H1 (cell line): ENCODE measurements at regions not wholly inside any gene's neighbourhood (a gene's known extent, or its start where the extent isn't known, plus 50 kb on each side); places are given as distances from the start of the nearest gene placed in this dataset.

Experiments used
- CTCF ChIA-PET: fragments of 300-600 bp; sonication (Branson Sonifier 250); formaldehyde crosslinking; loops from one replicate; lab custom pipeline; 2021; ENCODE audit not compliant: partially characterized antibody; lab: Charles Lee
- POLR2A ChIA-PET: fragments of 300-600 bp; sonication (Branson Sonifier 250); formaldehyde crosslinking; loops from one replicate; lab custom pipeline; 2021; ENCODE audit warnings: inconsistent platforms; ENCODE audit not compliant: partially characterized antibody; lab: Charles Lee
- DNase-seq, 2 experiments: peaks; one replicate each; pipeline versions ENCODE4 v3.0.0 to v3.0.0-alpha.2; 2010 to 2022; ENCODE audit warnings: low spot score in 2 of 2, low read depth in 1 of 2, mixed read lengths in 1 of 2
- FAIRE-seq: peaks from 2 replicates; lab custom pipeline; 2011; peaks lifted over from hg19 to GRCh38; lab: Jason Lieb, UNC
- H2AFZ ChIP-seq: 2 replicates; pipeline ENCODE4 v1.8.1; 2012; ENCODE audit warnings: low read length, inconsistent platforms
- H2AK5ac ChIP-seq: 2 replicates; pipeline ENCODE4 v1.6.1; 2013; ENCODE audit warnings: low read depth, low read length
- H2BK120ac ChIP-seq: replicated peaks from 2 replicates; pipeline ENCODE3; 2013; ENCODE audit warnings: low read depth, low read length, inconsistent platforms
- H2BK12ac ChIP-seq: 2 replicates; pipeline ENCODE4 v1.6.1; 2013; ENCODE audit warnings: low read depth, low read length
- H2BK15ac ChIP-seq: 2 replicates; pipeline ENCODE4 v1.6.1; 2013; ENCODE audit warnings: low read length
- H2BK20ac ChIP-seq: 2 replicates; pipeline ENCODE4 v1.6.1; 2013; ENCODE audit warnings: low read length
- H2BK5ac ChIP-seq: 2 replicates; pipeline ENCODE4 v1.6.1; 2013; ENCODE audit warnings: low read depth, low read length
- H3K14ac ChIP-seq: 2 replicates; pipeline ENCODE4 v1.6.1; 2013; ENCODE audit warnings: inconsistent platforms; ENCODE audit not compliant: insufficient read length
- H3K18ac ChIP-seq: 2 replicates; pipeline ENCODE4 v1.6.1; 2013; ENCODE audit warnings: low read length; ENCODE audit errors: extremely low read depth
- H3K23ac ChIP-seq: 2 replicates; pipeline ENCODE4 v1.6.1; 2013; ENCODE audit warnings: inconsistent platforms; ENCODE audit not compliant: insufficient read length
- H3K23me2 ChIP-seq: 2 replicates; pipeline ENCODE4 v1.6.1; 2013; ENCODE audit warnings: low read depth, low read length
- H3K27ac ChIP-seq: 2 replicates; pipeline ENCODE4 v1.6.1; 2011; ENCODE audit warnings: low read depth, low read length, inconsistent platforms
- H3K27me3 ChIP-seq, 4 experiments: replicated peaks in 1 of 4; 1 replicate in 1 of 4; 2 replicates in 3 of 4; pipeline versions ENCODE4 v1.6.1 to v1.8.1; 2011 to 2013; ENCODE audit warnings: low read length in 3 of 4, mild to moderate bottlenecking in 3 of 4, inconsistent platforms in 2 of 4, mixed read lengths in 2 of 4, moderate library complexity in 1 of 4; ENCODE audit not compliant: control insufficient read depth in 3 of 4, insufficient read depth in 3 of 4; ENCODE audit errors: extremely low read depth in 1 of 4
- H3K36me3 ChIP-seq, 4 experiments: 2 replicates each; pipeline versions ENCODE4 v1.6.1 to v1.8.1; 2011 to 2013; ENCODE audit warnings: mild to moderate bottlenecking in 4 of 4, low read length in 3 of 4, moderate library complexity in 2 of 4, control low read depth in 1 of 4, inconsistent platforms in 1 of 4; ENCODE audit not compliant: insufficient read depth in 4 of 4, control insufficient read depth in 2 of 4
- H3K4ac ChIP-seq: replicated peaks from 2 replicates; pipeline ENCODE3; 2013; ENCODE audit warnings: low read length, low read depth, mixed read lengths, inconsistent platforms; ENCODE audit not compliant: insufficient read length
- H3K4me1 ChIP-seq, 4 experiments: replicated peaks in 1 of 4; 1 replicate in 1 of 4; 2 replicates in 3 of 4; pipeline versions ENCODE4 v1.6.1 to v1.8.1; 2011 to 2013; ENCODE audit warnings: low read length in 3 of 4, inconsistent platforms in 2 of 4, mixed read lengths in 1 of 4; ENCODE audit not compliant: insufficient read depth in 4 of 4, control insufficient read depth in 3 of 4
- H3K4me2 ChIP-seq, 2 experiments: 2 replicates each; pipeline versions ENCODE4 v1.6.1 to v1.8.1; 2011 to 2013; ENCODE audit warnings: low read depth in 2 of 2, low read length in 2 of 2, control low read depth in 1 of 2, inconsistent platforms in 1 of 2, mild to moderate bottlenecking in 1 of 2; ENCODE audit not compliant: insufficient read depth in 1 of 2
- H3K4me3 ChIP-seq, 4 experiments: fragments of 200-600, 300-600 bp in 1 of 4; sonication (generic), shearing (Covaris generic), sonication (Bioruptor Twin) in 1 of 4; 2 replicates each; pipeline versions ENCODE4 v1.5.1 to v1.8.1; 2011 to 2016; ENCODE audit warnings: low read length in 4 of 4, low read depth in 3 of 4, control low read depth in 2 of 4, inconsistent platforms in 2 of 4, mild to moderate bottlenecking in 2 of 4, mixed read lengths in 1 of 4, moderate library complexity in 1 of 4; ENCODE audit not compliant: insufficient read depth in 2 of 4; ENCODE audit errors: extremely low read depth in 1 of 4
- H3K56ac ChIP-seq: replicated peaks from 2 replicates; pipeline ENCODE3; 2013; ENCODE audit warnings: low read depth, mild to moderate bottlenecking, mixed read lengths, low read length, inconsistent platforms; ENCODE audit not compliant: insufficient read length
- H3K79me1 ChIP-seq: 2 replicates; pipeline ENCODE4 v1.6.1; 2013; ENCODE audit warnings: low read depth, low read length, control low read depth
- H3K79me2 ChIP-seq, 2 experiments: 2 replicates each; pipeline versions ENCODE4 v1.6.1 to v1.8.1; 2012 to 2013; ENCODE audit warnings: low read length in 2 of 2, mild to moderate bottlenecking in 2 of 2, inconsistent platforms in 1 of 2; ENCODE audit not compliant: insufficient read depth in 2 of 2, control insufficient read depth in 1 of 2
- H3K9ac ChIP-seq, 4 experiments: replicated peaks in 1 of 4; 1 replicate in 1 of 4; 2 replicates in 3 of 4; pipeline versions ENCODE4 v1.6.1 to v1.8.1; 2011 to 2013; ENCODE audit warnings: low read depth in 3 of 4, low read length in 3 of 4, control low read depth in 2 of 4, mild to moderate bottlenecking in 2 of 4, moderate library complexity in 2 of 4, inconsistent platforms in 1 of 4; ENCODE audit errors: extremely low read depth in 1 of 4
- H3K9me3 ChIP-seq, 2 experiments: 2 replicates each; pipeline versions ENCODE4 v1.6.1 to v1.8.1; 2012 to 2013; ENCODE audit warnings: mild to moderate bottlenecking in 2 of 2, moderate library complexity in 2 of 2, control low read depth in 1 of 2, inconsistent platforms in 1 of 2, low read depth in 1 of 2, low read length in 1 of 2, mixed read lengths in 1 of 2; ENCODE audit not compliant: insufficient read depth in 2 of 2
- H4K20me1 ChIP-seq, 2 experiments: replicated peaks in 1 of 2; 2 replicates each; pipeline versions ENCODE3 to v1.8.1; 2011 to 2013; ENCODE audit warnings: inconsistent platforms in 2 of 2, low read length in 2 of 2, mild to moderate bottlenecking in 1 of 2; ENCODE audit not compliant: insufficient read depth in 2 of 2, control insufficient read depth in 1 of 2
- H4K5ac ChIP-seq: 2 replicates; pipeline ENCODE4 v1.6.1; 2013; ENCODE audit warnings: low read length, low read depth, mixed read lengths, inconsistent platforms; ENCODE audit not compliant: insufficient read length
- H4K8ac ChIP-seq: 2 replicates; pipeline ENCODE4 v1.8.0; 2013; ENCODE audit warnings: mild to moderate bottlenecking, moderate library complexity, low read length, inconsistent platforms; ENCODE audit not compliant: insufficient read depth; ENCODE audit errors: extremely low read depth
- H4K91ac ChIP-seq: replicated peaks from 2 replicates; pipeline ENCODE3; 2013; ENCODE audit warnings: low read length, mixed read lengths, inconsistent platforms; ENCODE audit not compliant: insufficient read length
- ASH2L ChIP-seq: fragments of 200-600, 300-600 bp; sonication (generic); IDR thresholded peaks from one replicate; pipeline ENCODE4 v1.7.1; 2017; ENCODE audit warnings: low read length
- BCL11A ChIP-seq, 2 experiments: IDR thresholded peaks; one replicate each; pipeline ENCODE4 v1.6.1; 2011; ENCODE audit warnings: low read depth in 2 of 2, low read length in 2 of 2, mild to moderate bottlenecking in 2 of 2
- CBX5 ChIP-seq: fragments of 300-800, 300-1000 bp; sonication (generic); IDR thresholded peaks from 2 replicates; pipeline ENCODE4 v1.7.1; 2016; ENCODE audit warnings: antibody characterized with exemption, low read length, low read depth
- CTBP2 ChIP-seq: IDR thresholded peaks from 2 replicates; pipeline ENCODE4 v1.7.0; 2011; ENCODE audit warnings: borderline replicate concordance, mild to moderate bottlenecking, moderate library complexity, mixed read lengths, low read length; ENCODE audit not compliant: insufficient read depth, insufficient read length
- GABPA ChIP-seq: IDR thresholded peaks from 2 replicates; pipeline ENCODE4 v1.6.1; 2011; ENCODE audit warnings: mild to moderate bottlenecking, low read length, moderate library complexity, borderline replicate concordance; ENCODE audit not compliant: insufficient read depth
- HDAC6 ChIP-seq: IDR thresholded peaks from one replicate; pipeline ENCODE4 v1.7.1; 2012; ENCODE audit warnings: low read depth, mild to moderate bottlenecking, inconsistent platforms, low read length, moderate library complexity
- JUND ChIP-seq: IDR thresholded peaks from 2 replicates; pipeline ENCODE4 v1.6.1; 2011; ENCODE audit warnings: mild to moderate bottlenecking, improper control_type of control experiment, low read length
- RXRA ChIP-seq: IDR thresholded peaks from 2 replicates; pipeline ENCODE4 v1.6.1; 2011; ENCODE audit warnings: low read depth, mild to moderate bottlenecking, low read length, moderate library complexity; ENCODE audit not compliant: insufficient read depth
- SP1 ChIP-seq: IDR thresholded peaks from 2 replicates; pipeline ENCODE4 v1.6.1; 2011; ENCODE audit warnings: low read depth, low read length
- SP4 ChIP-seq: IDR thresholded peaks from 2 replicates; pipeline ENCODE4 v1.6.1; 2012; ENCODE audit warnings: low read length, inconsistent platforms
- ZNF274 ChIP-seq: IDR thresholded peaks from 2 replicates; pipeline ENCODE4 v1.7.0; 2012; ENCODE audit warnings: low read length, borderline replicate concordance; ENCODE audit errors: extremely low read depth
- WGBS, 2 experiments: shearing (Covaris generic) in 1 of 2; methylation state at CpG; one replicate each; pipeline versions ENCODE4 v1.1.6 to v1.1.7; 2013 to 2015; ENCODE audit warnings: low lambda C conversion rate in 2 of 2, mixed read lengths in 2 of 2, inconsistent platforms in 1 of 2, low coverage in 1 of 2, missing lambda C conversion rate in 1 of 2; ENCODE audit not compliant: insufficient replicate concordance in 2 of 2, insufficient coverage in 1 of 2, insufficient read length in 1 of 2; ENCODE audit errors: extremely low coverage in 1 of 2, missing lambda C conversion rate in 1 of 2; 5-methylcytosine and 5-hydroxymethylcytosine counted together

- H3K9me3 ChIP-seq: no peaks in the 10 kb centered on the region
- no peak overlapping the region for H3K4me3 ChIP-seq
- no peak for FAIRE-seq
- no peaks in the 10 kb centered on the region for H3K79me1 ChIP-seq
- no peak for DNase-seq
- ChIA-PET POLR2A (interaction anchor here (0.6 kb wide), 1 partner anchor 109 kb away, joined by 3 read pairs; no protein-coding TSS in a partner anchor), CTCF (interaction anchor here (0.9 to 2.1 kb wide), 7 partner anchors 11 to 279 kb away, joined by 3 to 9 read pairs (median 3); no protein-coding TSS in a partner anchor)
- H4K20me1 ChIP-seq: no peaks in the 10 kb centered on the region
- no peak overlapping the region for H3K4me2 ChIP-seq
- no peak overlapping the region for H2BK20ac ChIP-seq
- H3K14ac ChIP-seq: no peak overlapping the region
- no peak overlapping the region for H2BK5ac ChIP-seq
- no peak overlapping the region for H2BK15ac ChIP-seq
- H3K4ac ChIP-seq: no peak overlapping the region
- no peaks in the 10 kb centered on the region; the same call in 1 of the 2 replicates for H3K23me2 ChIP-seq
- peaks cover 1 to 5% (median 2%) of the 10 kb centered on the region in 4 experiments; a peak in 3 of 7 replicates for H3K4me1 ChIP-seq
- H2AFZ ChIP-seq: no peak overlapping the region
- H3K36me3 ChIP-seq: no peaks in the 10 kb centered on the region
- H3K27me3 ChIP-seq: peaks cover 0 to 3% (median 0%) of the 10 kb centered on the region in 4 experiments; a peak in 2 of 7 replicates
- H3K9ac ChIP-seq: no peak overlapping the region
- H4K5ac ChIP-seq: no peak overlapping the region
- no peak overlapping the region for H3K23ac ChIP-seq
- no peak overlapping the region for H3K27ac ChIP-seq
- no peak overlapping the region for H2BK120ac ChIP-seq
- H3K79me2 ChIP-seq: no peaks in the 10 kb centered on the region
- no peak overlapping the region for H4K91ac ChIP-seq
- H3K18ac ChIP-seq: no peak overlapping the region
- no peak overlapping the region for H2BK12ac ChIP-seq
- TF ChIP-seq CBX5 (no peak), SP1 (no peak), ZNF274 (no peak), SP4 (no peak), RXRA (no peak), JUND (no peak), BCL11A (IDR thresholded peaks at IDR 0.05; ENCODE audit: low read depth in 2 of 2, low read length in 2 of 2) (no peak), GABPA (no peak), CTBP2 (no peak), ASH2L (no peak), HDAC6 (no peak)
- 92% methylated on average over 4 of the region's 4 CpGs; no CpG with 5 or more reads in 1 of the 2 experiments for WGBS, 2 experiments
- H3K56ac ChIP-seq: no peak overlapping the region
- H2AK5ac ChIP-seq: no peak overlapping the region
- no peak overlapping the region for H4K8ac ChIP-seq
These were observed 228.6 kb downstream of the UQCRFS1 start for GRCh38 chr19:28984315-28984714.
